ENCODE measurements at regions not wholly inside any gene's neighbourhood (a gene's known extent, or its start where the extent isn't known, plus 50 kb on each side); places are given as distances from the start of the nearest gene placed in this dataset.

- no peak for DNase-seq (ENCODE audit: extremely low read depth, low read depth)
- no peak overlapping the region for H3K4me3 ChIP-seq (replicated peaks; ENCODE audit: low read depth, low read length)
- TF ChIP-seq, protein P1, sequence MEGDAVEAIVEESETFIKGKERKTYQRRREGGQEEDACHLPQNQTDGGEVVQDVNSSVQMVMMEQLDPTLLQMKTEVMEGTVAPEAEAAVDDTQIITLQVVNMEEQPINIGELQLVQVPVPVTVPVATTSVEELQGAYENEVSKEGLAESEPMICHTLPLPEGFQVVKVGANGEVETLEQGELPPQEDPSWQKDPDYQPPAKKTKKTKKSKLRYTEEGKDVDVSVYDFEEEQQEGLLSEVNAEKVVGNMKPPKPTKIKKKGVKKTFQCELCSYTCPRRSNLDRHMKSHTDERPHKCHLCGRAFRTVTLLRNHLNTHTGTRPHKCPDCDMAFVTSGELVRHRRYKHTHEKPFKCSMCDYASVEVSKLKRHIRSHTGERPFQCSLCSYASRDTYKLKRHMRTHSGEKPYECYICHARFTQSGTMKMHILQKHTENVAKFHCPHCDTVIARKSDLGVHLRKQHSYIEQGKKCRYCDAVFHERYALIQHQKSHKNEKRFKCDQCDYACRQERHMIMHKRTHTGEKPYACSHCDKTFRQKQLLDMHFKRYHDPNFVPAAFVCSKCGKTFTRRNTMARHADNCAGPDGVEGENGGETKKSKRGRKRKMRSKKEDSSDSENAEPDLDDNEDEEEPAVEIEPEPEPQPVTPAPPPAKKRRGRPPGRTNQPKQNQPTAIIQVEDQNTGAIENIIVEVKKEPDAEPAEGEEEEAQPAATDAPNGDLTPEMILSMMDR (IDR thresholded peaks at IDR 0.05; ENCODE audit: low read depth, low read length, missing control alignments) = no peak
Measured at GRCh38 chr20:57761413-57761734, 51.6 kb upstream of the PMEPA1 start.

DNA sequence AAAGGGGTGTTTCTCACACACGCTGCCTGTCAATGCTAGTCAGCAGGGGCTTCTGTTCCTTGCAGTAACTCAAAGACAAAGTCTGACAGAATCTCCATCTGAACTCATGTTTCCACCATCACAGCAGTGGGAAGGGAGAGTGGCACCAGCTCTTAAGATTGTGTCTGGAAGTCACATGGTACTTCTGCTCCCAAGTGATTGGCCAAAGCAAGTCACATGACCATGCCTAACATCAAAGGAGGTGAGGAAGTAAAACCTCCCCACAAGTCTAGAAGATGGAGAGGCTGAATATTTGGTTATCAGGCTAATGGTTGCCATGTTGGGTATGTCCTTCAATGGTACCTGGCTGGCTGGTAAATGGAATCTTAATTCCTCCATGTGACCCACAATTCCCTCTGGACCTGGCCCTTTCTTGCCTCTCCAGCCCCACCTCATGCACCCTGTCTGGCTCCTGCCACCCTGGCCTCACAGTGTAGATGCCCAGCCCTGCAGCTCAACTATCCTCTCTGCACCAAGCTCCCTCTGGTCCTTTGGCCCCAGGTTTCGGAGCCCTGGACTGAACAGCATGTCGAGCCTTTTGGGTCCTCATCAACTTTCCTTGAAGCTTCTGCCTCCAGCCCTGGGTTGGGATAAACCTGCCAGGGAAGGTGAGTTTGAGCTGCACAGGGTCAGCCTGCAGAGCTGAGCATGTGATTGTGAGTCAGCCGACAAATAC is 51.0 kb upstream of the PMEPA1 start:
- H3K4me3 ChIP-seq (replicated peaks; ENCODE audit: low read depth, low read length) = no peak overlapping the region
- TF ChIP-seq, protein P1 (IDR thresholded peaks at IDR 0.05; ENCODE audit: low read depth, low read length, missing control alignments) = no peak
- DNase-seq (ENCODE audit: extremely low read depth, low read depth) = no peak

GRCh38 chr20:57759724-57760123 is 49.9 kb upstream of the PMEPA1 start:
- H3K4me3 ChIP-seq (replicated peaks; ENCODE audit: low read depth, low read length) = no peak overlapping the region
- TF ChIP-seq, protein P1 (IDR thresholded peaks at IDR 0.05; ENCODE audit: low read depth, low read length, missing control alignments) = no peak
- no peak for DNase-seq (ENCODE audit: extremely low read depth, low read depth)

Data from HFF-Myc (cell line).